IMR-90 (cell line): ENCODE measurements at regions not wholly inside any gene's neighbourhood (a gene's known extent, or its start where the extent isn't known, plus 50 kb on each side); places are given as distances from the start of the nearest gene placed in this dataset.

Experiments
- CTCF ChIP-seq: conservative IDR thresholded peaks from 2 replicates; pipeline ENCODE4 v1.5.1; 2012; ENCODE audit warnings: mild to moderate bottlenecking, low read depth, low read length, improper control_type of control experiment
- POLR2A ChIP-seq: IDR thresholded peaks from 2 replicates; pipeline ENCODE4 v1.6.1; 2012; ENCODE audit warnings: mild to moderate bottlenecking, low read depth, low read length

GRCh38 chr16:80323187-80323807 is 217.5 kb upstream of the DYNLRB2 start:
- TF ChIP-seq CTCF (no peak), POLR2A (no peak)
